ENCODE measurements at regions not wholly inside any gene's neighbourhood (a gene's known extent, or its start where the extent isn't known, plus 50 kb on each side); places are given as distances from the start of the nearest gene placed in this dataset.

DNA sequence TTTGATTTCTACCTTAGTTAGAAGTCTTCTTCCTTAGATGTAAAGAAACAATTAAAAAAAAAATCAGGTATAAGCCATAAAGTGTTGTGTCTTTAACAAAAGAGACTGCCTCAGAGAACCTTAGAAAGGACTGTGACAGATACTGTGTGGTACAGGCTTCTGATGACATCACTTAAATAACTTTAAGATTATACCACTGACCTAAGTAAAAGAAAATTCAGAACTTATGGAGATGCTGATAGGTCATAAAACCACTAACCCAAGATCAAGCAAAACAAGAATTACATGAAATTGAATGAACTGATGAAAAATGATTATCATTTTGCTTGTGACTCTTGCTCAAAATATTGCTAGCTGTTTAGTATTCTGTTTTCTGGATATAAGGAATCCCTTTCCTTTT lies 220.8 kb downstream of the NRIP1 start:
- TF ChIP-seq, protein P1, sequence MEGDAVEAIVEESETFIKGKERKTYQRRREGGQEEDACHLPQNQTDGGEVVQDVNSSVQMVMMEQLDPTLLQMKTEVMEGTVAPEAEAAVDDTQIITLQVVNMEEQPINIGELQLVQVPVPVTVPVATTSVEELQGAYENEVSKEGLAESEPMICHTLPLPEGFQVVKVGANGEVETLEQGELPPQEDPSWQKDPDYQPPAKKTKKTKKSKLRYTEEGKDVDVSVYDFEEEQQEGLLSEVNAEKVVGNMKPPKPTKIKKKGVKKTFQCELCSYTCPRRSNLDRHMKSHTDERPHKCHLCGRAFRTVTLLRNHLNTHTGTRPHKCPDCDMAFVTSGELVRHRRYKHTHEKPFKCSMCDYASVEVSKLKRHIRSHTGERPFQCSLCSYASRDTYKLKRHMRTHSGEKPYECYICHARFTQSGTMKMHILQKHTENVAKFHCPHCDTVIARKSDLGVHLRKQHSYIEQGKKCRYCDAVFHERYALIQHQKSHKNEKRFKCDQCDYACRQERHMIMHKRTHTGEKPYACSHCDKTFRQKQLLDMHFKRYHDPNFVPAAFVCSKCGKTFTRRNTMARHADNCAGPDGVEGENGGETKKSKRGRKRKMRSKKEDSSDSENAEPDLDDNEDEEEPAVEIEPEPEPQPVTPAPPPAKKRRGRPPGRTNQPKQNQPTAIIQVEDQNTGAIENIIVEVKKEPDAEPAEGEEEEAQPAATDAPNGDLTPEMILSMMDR (IDR thresholded peaks at IDR 0.05; ENCODE audit: insufficient read depth, low read depth, low read length) = no peak
- no peak for DNase-seq (ENCODE audit: low read depth)
- H3K4me3 ChIP-seq (ENCODE audit: low read depth, low read length) = no peak overlapping the region

DNA sequence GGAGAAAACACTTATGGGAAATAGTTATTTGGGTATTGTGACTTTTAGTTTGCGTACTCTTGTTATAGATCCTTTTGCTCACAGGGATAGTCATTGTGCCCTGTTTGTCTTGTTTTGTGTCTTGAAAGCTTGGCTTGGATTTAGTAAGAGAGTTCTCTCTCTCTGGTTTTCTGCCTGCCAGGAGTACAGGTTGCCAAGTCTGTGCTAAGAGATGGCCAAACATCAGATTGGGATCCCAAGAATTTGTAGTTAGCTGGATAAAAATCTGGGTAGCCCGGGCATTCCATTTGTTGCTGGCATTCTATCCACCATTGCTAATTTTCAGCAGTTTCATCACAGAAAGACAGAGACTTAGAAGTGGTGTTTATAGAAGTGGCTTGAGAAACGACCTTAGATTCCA lies 222.2 kb downstream of the NRIP1 start:
- TF ChIP-seq, protein P1 (IDR thresholded peaks at IDR 0.05; ENCODE audit: insufficient read depth, low read depth, low read length) = no peak
- H3K4me3 ChIP-seq (ENCODE audit: low read depth, low read length) = no peak overlapping the region
- no peak for DNase-seq (ENCODE audit: low read depth)

DNA sequence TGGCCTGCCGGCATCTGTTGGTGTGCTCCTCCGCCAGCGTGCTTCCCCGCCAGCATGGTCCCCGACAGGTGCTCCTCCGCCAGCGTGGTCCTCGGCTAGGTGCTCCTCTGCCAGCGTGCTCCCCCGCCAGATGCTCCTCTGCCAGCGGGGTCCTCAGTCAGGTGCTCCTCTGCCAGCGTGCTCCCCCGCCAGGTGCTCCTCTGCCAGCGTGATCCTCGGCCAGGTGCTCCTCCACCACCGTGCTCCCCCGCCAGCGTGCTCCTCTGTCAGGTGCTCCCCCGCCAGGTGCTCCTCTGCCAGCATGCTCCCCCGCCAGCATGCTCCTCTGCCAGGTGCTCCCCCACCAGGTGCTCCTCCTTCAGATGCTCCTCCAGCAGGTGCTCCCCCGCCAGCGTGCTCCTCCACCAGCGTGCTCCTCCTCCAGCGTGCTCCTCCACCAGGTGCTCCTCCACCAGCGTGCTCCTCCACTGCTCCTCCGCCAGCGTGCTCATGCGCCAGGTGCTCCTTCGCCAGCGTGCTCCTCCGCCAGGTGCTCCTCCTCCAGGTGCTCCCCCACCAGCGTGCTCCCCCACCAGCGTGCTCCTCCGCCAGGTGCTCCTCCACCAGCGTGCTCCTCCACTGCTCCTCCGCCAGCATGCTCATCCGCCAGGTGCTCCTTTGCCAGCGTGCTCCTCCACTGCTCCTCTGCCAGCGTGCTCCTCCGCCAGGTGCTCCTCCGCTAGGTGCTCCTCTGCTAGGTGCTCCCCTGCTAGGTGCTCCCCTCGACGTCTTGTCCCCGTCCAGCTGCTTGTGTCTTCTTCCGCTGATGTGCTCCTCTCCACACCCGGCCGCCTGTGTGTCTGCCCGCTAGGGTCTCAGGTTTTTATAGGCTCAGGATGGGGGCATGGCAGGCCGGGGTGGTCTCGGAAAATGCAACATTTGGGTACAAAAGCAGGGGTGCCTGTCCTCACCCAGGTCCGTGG lies 223.0 kb downstream of the NRIP1 start:
- DNase-seq (ENCODE audit: low read depth) = no peak
- TF ChIP-seq, protein P1 (IDR thresholded peaks at IDR 0.05; ENCODE audit: insufficient read depth, low read depth, low read length) = no peak
- H3K4me3 ChIP-seq (ENCODE audit: low read depth, low read length) = no peak overlapping the region

DNA sequence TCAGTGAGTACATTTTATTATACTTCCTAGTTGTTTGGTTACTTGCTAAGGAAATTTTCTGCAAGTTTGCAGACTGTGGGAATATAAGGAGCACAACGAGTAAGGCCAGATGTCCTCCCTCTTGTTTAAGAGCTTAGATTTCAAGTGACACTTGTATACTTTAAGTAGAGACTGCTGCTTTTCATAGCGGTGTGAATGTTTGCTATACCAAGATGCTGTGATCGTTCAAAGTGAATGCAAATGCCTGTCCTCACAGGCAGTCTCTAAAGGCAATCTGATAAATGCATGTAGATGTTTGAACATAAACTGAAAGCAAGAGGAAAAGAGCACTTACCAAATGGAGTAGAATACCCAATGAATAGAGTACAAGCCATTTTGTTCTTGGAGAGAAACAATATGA lies 226.4 kb downstream of the NRIP1 start:
- TF ChIP-seq, protein P1 (IDR thresholded peaks at IDR 0.05; ENCODE audit: insufficient read depth, low read depth, low read length) = no peak
- DNase-seq (ENCODE audit: low read depth) = no peak

DNA sequence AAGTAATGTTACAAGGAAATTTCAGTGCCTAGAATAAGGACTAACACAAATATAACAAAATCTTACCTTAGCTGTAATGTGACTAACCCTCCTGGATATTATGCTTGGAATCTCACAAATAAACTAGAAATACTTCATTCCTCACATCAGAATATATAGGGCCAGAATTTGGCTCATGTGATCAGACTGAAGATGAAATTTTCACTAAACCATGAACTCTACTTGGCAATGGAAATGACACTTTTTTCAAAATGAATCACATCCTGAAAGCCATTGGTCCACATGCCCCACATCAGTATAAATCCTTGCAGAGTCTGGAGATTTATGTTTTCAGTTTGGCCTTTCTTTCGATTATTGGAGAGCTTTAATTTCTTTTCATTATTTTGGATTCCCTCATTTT lies 227.8 kb downstream of the NRIP1 start:
- no peak for DNase-seq (ENCODE audit: low read depth)
- H3K4me3 ChIP-seq (ENCODE audit: low read depth, low read length) = no peak overlapping the region
- TF ChIP-seq, protein P1 (IDR thresholded peaks at IDR 0.05; ENCODE audit: insufficient read depth, low read depth, low read length) = no peak

More for the DNA sequence above, 226.4 kb downstream of the NRIP1 start:
- H3K4me3 ChIP-seq (ENCODE audit: low read depth, low read length) = no peak overlapping the region

DNA sequence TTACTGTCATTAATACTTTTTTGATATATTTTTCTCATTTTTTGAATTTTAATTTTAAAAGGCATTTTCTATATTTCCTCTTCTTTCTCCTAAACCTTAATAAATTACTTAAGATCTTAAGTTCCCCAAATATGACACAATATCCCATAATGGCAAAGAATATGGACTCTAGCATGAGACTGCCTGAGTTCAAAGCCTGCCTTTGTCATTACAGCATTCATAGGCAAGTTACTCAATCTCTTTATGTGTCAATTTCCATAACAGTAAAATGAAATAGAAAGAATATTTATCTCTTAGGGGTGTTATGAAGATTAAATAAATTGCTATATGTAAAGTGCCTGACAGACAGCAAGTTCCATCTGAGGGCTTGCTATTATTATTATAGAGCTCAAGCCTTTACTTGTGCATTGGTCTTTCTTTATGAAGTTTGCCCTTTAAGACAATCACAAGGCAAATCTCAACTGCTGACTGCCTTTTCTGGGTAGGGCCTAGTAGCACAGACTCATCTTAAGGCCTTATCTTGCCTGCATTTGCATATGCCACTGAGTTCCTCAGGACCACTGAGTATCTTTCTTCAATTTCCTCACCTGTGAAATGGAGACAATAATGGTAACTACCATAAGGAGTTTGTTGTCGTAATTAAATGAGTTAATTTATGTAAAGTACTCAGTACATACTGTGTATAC lies 231.0 kb downstream of the NRIP1 start:
- H3K4me3 ChIP-seq (ENCODE audit: low read depth, low read length) = no peak overlapping the region
- TF ChIP-seq, protein P1 (IDR thresholded peaks at IDR 0.05; ENCODE audit: insufficient read depth, low read depth, low read length) = no peak
- no peak for DNase-seq (ENCODE audit: low read depth)
